NT2/D1 (cell line): ENCODE measurements at regions not wholly inside any gene's neighbourhood (a gene's known extent, or its start where the extent isn't known, plus 50 kb on each side); places are given as distances from the start of the nearest gene placed in this dataset.

ENCODE experiments used
- DNase-seq: peaks from one replicate; pipeline ENCODE4 v3.0.0-alpha.2; 2011; ENCODE audit warnings: low read depth, low spot score
- H3K27me3 ChIP-seq: 2 replicates; pipeline ENCODE4 v1.6.0; 2011; ENCODE audit warnings: mild to moderate bottlenecking; ENCODE audit not compliant: insufficient read length, insufficient read depth
- H3K36me3 ChIP-seq: 2 replicates; pipeline ENCODE4 v1.6.1; 2011; ENCODE audit warnings: mild to moderate bottlenecking, low read length, mixed read lengths; ENCODE audit not compliant: insufficient read depth, insufficient read length
- H3K4me1 ChIP-seq: 2 replicates; pipeline ENCODE4 v1.5.1; 2011; ENCODE audit not compliant: insufficient read depth, insufficient read length
- H3K4me3 ChIP-seq: 2 replicates; pipeline ENCODE4 v1.5.1; 2011; ENCODE audit warnings: low read depth; ENCODE audit not compliant: insufficient read length
- H3K9ac ChIP-seq: 2 replicates; pipeline ENCODE4 v1.6.0; 2011; ENCODE audit warnings: low read depth; ENCODE audit not compliant: insufficient read length
- H3K9me3 ChIP-seq: 2 replicates; pipeline ENCODE4 v1.5.1; 2011; ENCODE audit warnings: mild to moderate bottlenecking, low read length; ENCODE audit not compliant: insufficient read depth
- SUZ12 ChIP-seq: IDR thresholded peaks from 2 replicates; pipeline ENCODE4 v1.6.1; 2011; ENCODE audit not compliant: insufficient read length, insufficient read depth; ENCODE audit errors: extremely low read depth
- YY1 ChIP-seq: IDR thresholded peaks from 2 replicates; pipeline ENCODE4 v1.6.1; 2011; ENCODE audit not compliant: insufficient read length, insufficient read depth
- ZNF274 ChIP-seq: IDR thresholded peaks from 2 replicates; pipeline ENCODE4 v1.6.1; 2011; ENCODE audit warnings: mild to moderate bottlenecking, low read depth, low read length

- no peaks in the 10 kb centered on the region for H3K9me3 ChIP-seq
- no peak overlapping the region for H3K4me3 ChIP-seq
- H3K9ac ChIP-seq: no peak overlapping the region
- DNase-seq: no peak
- H3K36me3 ChIP-seq: no peaks in the 10 kb centered on the region
- H3K4me1 ChIP-seq: no peaks in the 10 kb centered on the region
- H3K27me3 ChIP-seq: no peaks in the 10 kb centered on the region
- no peak for TF ChIP-seq SUZ12
These were observed 68.3 kb downstream of the RIN2 start for GRCh38 chr20:19826179-19826914.

GRCh38 chr20:19827818-19828217 is 69.8 kb downstream of the RIN2 start:
- TF ChIP-seq ZNF274: no peak
- TF ChIP-seq SUZ12: no peak
- TF ChIP-seq YY1: no peak
- Histone ChIP-seq H3K9ac (no peak overlapping the region), H3K9me3 (no peaks in the 10 kb centered on the region), H3K27me3 (no peaks in the 10 kb centered on the region), H3K36me3 (no peaks in the 10 kb centered on the region), H3K4me1 (no peaks in the 10 kb centered on the region), H3K4me3 (no peak overlapping the region)
- DNase-seq: no peak

GRCh38 chr20:19828232-19828631 is 70.2 kb downstream of the RIN2 start:
- H3K4me1 ChIP-seq: no peaks in the 10 kb centered on the region
- no peaks in the 10 kb centered on the region for H3K9me3 ChIP-seq
- H3K27me3 ChIP-seq: no peaks in the 10 kb centered on the region
- H3K36me3 ChIP-seq: no peaks in the 10 kb centered on the region
- H3K4me3 ChIP-seq: no peak overlapping the region
- TF ChIP-seq YY1 (no peak), ZNF274 (no peak), SUZ12 (no peak)
- no peak overlapping the region for H3K9ac ChIP-seq
- DNase-seq: no peak

- H3K36me3 ChIP-seq: no peaks in the 10 kb centered on the region
- no peaks in the 10 kb centered on the region for H3K27me3 ChIP-seq
- H3K4me3 ChIP-seq: no peak overlapping the region
- DNase-seq: no peak
- H3K4me1 ChIP-seq: peaks cover 4% of the 10 kb centered on the region
- TF ChIP-seq SUZ12: no peak
- TF ChIP-seq ZNF274: no peak
- TF ChIP-seq YY1: no peak
- no peak overlapping the region for H3K9ac ChIP-seq
- H3K9me3 ChIP-seq: no peaks in the 10 kb centered on the region
These were observed 72.2 kb downstream of the RIN2 start for GRCh38 chr20:19830211-19830785.

- Histone ChIP-seq H3K4me3 (no peak overlapping the region), H3K27me3 (no peaks in the 10 kb centered on the region), H3K9ac (no peak overlapping the region), H3K36me3 (no peaks in the 10 kb centered on the region), H3K4me1 (peaks cover 4% of the 10 kb centered on the region), H3K9me3 (no peaks in the 10 kb centered on the region)
- no peak for DNase-seq
- TF ChIP-seq SUZ12 (no peak), YY1 (no peak), ZNF274 (no peak)
These were observed 74.8 kb downstream of the RIN2 start for GRCh38 chr20:19832875-19833274.

- TF ChIP-seq ZNF274 (no peak), SUZ12 (no peak), YY1 (no peak)
These were observed 75.3 kb downstream of the RIN2 start for GRCh38 chr20:19833395-19833794.

GRCh38 chr20:19834287-19834686 is 76.2 kb downstream of the RIN2 start:
- Histone ChIP-seq H3K9ac (no peak overlapping the region), H3K4me3 (no peak overlapping the region), H3K9me3 (no peaks in the 10 kb centered on the region), H3K4me1 (peaks cover 4% of the 10 kb centered on the region), H3K27me3 (no peaks in the 10 kb centered on the region), H3K36me3 (no peaks in the 10 kb centered on the region)
- no peak for DNase-seq
- TF ChIP-seq YY1 (no peak), ZNF274 (no peak), SUZ12 (no peak)

More at GRCh38 chr20:19833395-19833794, 75.3 kb downstream of the RIN2 start:
- Histone ChIP-seq H3K36me3 (no peaks in the 10 kb centered on the region), H3K9me3 (no peaks in the 10 kb centered on the region), H3K9ac (no peak overlapping the region), H3K27me3 (no peaks in the 10 kb centered on the region), H3K4me1 (peaks cover 4% of the 10 kb centered on the region), H3K4me3 (no peak overlapping the region)
- DNase-seq: no peak
